ENCODE measurements at regions not wholly inside any gene's neighbourhood (a gene's known extent, or its start where the extent isn't known, plus 50 kb on each side); places are given as distances from the start of the nearest gene placed in this dataset.

- Histone ChIP-seq H3K4me3 (no peak overlapping the region), H3K36me3 (no peaks in the 10 kb centered on the region), H3K27me3 (no peaks in the 10 kb centered on the region), H3K9me3 (no peaks in the 10 kb centered on the region), H3K27ac (no peak overlapping the region), H3K4me1 (no peaks in the 10 kb centered on the region)
- DNase-seq (peak; percentile 29 to 55), ATAC-seq (ENCODE audit: low FRiP score in 2 of 2) (peak in 1 of 2 donors; percentile 64)
- WGBS, 2 donors: 22 to 66% methylated on average over 2 to 6 of the region's 6 CpGs
- peak in 3 of 6 experiments; percentile 8 to 21 (median 19) for TF ChIP-seq CTCF (IDR thresholded peaks at IDR 0.05)
- TF ChIP-seq POLR2A (IDR thresholded peaks at IDR 0.05): no peak
- no peak for TF ChIP-seq POLR2AphosphoS5 (IDR thresholded peaks at IDR 0.05)
- no peak for TF ChIP-seq EP300 (IDR thresholded peaks at IDR 0.05)
Measured at GRCh38 chrX:47751670-47752069, 85.0 kb upstream of the ZNF81 start.

GRCh38 chrX:47749185-47749967 lies 87.3 kb upstream of the ZNF81 start:
- H3K4me3 ChIP-seq: no peak overlapping the region
- no peaks in the 10 kb centered on the region for H3K9me3 ChIP-seq
- ATAC-seq (ENCODE audit: low FRiP score in 2 of 2): no peak
- WGBS, 2 donors: 53 to 69% methylated on average over 2 to 7 of the region's 7 CpGs
- no peaks in the 10 kb centered on the region for H3K36me3 ChIP-seq
- DNase-seq: no peak
- H3K27ac ChIP-seq: no peak overlapping the region
- H3K4me1 ChIP-seq: no peaks in the 10 kb centered on the region
- TF ChIP-seq POLR2AphosphoS5 (IDR thresholded peaks at IDR 0.05): no peak
- TF ChIP-seq CTCF (IDR thresholded peaks at IDR 0.05): no peak
- no peak for TF ChIP-seq EP300 (IDR thresholded peaks at IDR 0.05)
- TF ChIP-seq POLR2A (IDR thresholded peaks at IDR 0.05): no peak
- H3K27me3 ChIP-seq: no peaks in the 10 kb centered on the region

- WGBS, 2 donors: 71 to 75% methylated on average over 3 to 4 of the region's 4 CpGs
- Histone ChIP-seq H3K9me3 (no peaks in the 10 kb centered on the region), H3K4me1 (no peaks in the 10 kb centered on the region), H3K27ac (no peak overlapping the region), H3K36me3 (no peaks in the 10 kb centered on the region), H3K4me3 (no peak overlapping the region), H3K27me3 (no peaks in the 10 kb centered on the region)
- ATAC-seq (ENCODE audit: low FRiP score in 2 of 2): no peak
- TF ChIP-seq CTCF (IDR thresholded peaks at IDR 0.05): no peak
- TF ChIP-seq POLR2A (IDR thresholded peaks at IDR 0.05): no peak
- TF ChIP-seq POLR2AphosphoS5 (IDR thresholded peaks at IDR 0.05): no peak
- no peak for TF ChIP-seq EP300 (IDR thresholded peaks at IDR 0.05)
- DNase-seq: no peak
Measured at GRCh38 chrX:47748576-47748975, 88.1 kb upstream of the ZNF81 start.

- no peak for ATAC-seq (ENCODE audit: low FRiP score in 2 of 2)
- no peak for DNase-seq
- no peaks in the 10 kb centered on the region for H3K4me1 ChIP-seq
- no peaks in the 10 kb centered on the region for H3K9me3 ChIP-seq
- WGBS, 2 donors: 55 to 57% methylated on average over 3 of the region's 3 CpGs
- no peaks in the 10 kb centered on the region for H3K36me3 ChIP-seq
- no peak overlapping the region for H3K27ac ChIP-seq
- H3K27me3 ChIP-seq: no peaks in the 10 kb centered on the region
- TF ChIP-seq POLR2A (IDR thresholded peaks at IDR 0.05) (no peak), CTCF (IDR thresholded peaks at IDR 0.05) (no peak), POLR2AphosphoS5 (IDR thresholded peaks at IDR 0.05) (no peak), EP300 (IDR thresholded peaks at IDR 0.05) (no peak)
- H3K4me3 ChIP-seq: no peak overlapping the region
Measured at GRCh38 chrX:47746446-47746845, 87.5 kb upstream of the UXT start.

- no peaks in the 10 kb centered on the region for H3K9me3 ChIP-seq
- ATAC-seq (ENCODE audit: low FRiP score in 2 of 2): no peak
- TF ChIP-seq CTCF (IDR thresholded peaks at IDR 0.05) (no peak), POLR2AphosphoS5 (IDR thresholded peaks at IDR 0.05) (no peak), POLR2A (IDR thresholded peaks at IDR 0.05) (no peak), EP300 (IDR thresholded peaks at IDR 0.05) (no peak)
- peak in 1 of 2 donors; percentile 30 for DNase-seq
- no peak overlapping the region for H3K4me3 ChIP-seq
- H3K27ac ChIP-seq: no peak overlapping the region
- H3K27me3 ChIP-seq: no peaks in the 10 kb centered on the region
- 52 to 67% methylated on average over 1 of the region's 1 CpG for WGBS, 2 donors
- H3K36me3 ChIP-seq: no peaks in the 10 kb centered on the region
- H3K4me1 ChIP-seq: no peaks in the 10 kb centered on the region
Measured at GRCh38 chrX:47745416-47745815, 86.4 kb upstream of the UXT start.
